Lung (tissue), 11 donors: ENCODE measurements at regions not wholly inside any gene's neighbourhood (a gene's known extent, or its start where the extent isn't known, plus 50 kb on each side); places are given as distances from the start of the nearest gene placed in this dataset.

Experiments
- ATAC-seq: fragments of 200-7000 bp; cut with Tn5 transposase; one replicate; pipeline ENCODE4 v1.9.1; 2020; ENCODE audit warnings: moderate number of reproducible peaks; ENCODE audit not compliant: insufficient read depth, low FRiP score
- DNase-seq, 3 donors: peaks; one replicate each; pipeline ENCODE4 v3.0.0-alpha.2; 2013 to 2017
- H3K27ac ChIP-seq, 2 donors: one replicate each; pipeline ENCODE4 v1.5.1; 2013; ENCODE audit warnings: mild to moderate bottlenecking in 2 of 2, moderate library complexity in 2 of 2, control low read depth in 1 of 2, inconsistent platforms in 1 of 2, low read depth in 1 of 2, low read length in 1 of 2
- H3K27me3 ChIP-seq, 3 donors: one replicate each; pipeline ENCODE4 v1.5.1; 2013; ENCODE audit warnings: low read length in 2 of 3; ENCODE audit not compliant: control insufficient read depth in 3 of 3, insufficient read depth in 3 of 3
- H3K36me3 ChIP-seq, 4 donors: one replicate each; pipeline ENCODE4 v1.5.1; 2013; ENCODE audit warnings: low read length in 4 of 4, mild to moderate bottlenecking in 1 of 4, moderate library complexity in 1 of 4; ENCODE audit not compliant: control insufficient read depth in 4 of 4, insufficient read depth in 4 of 4
- H3K4me1 ChIP-seq, 5 donors: one replicate each; pipeline ENCODE4 v1.5.1; 2013; ENCODE audit warnings: low read length in 5 of 5, mild to moderate bottlenecking in 2 of 5, moderate library complexity in 1 of 5; ENCODE audit not compliant: control insufficient read depth in 5 of 5, insufficient read depth in 5 of 5
- H3K4me3 ChIP-seq: one replicate; pipeline ENCODE4 v1.5.1; 2013; ENCODE audit warnings: mild to moderate bottlenecking, control low read depth, moderate library complexity
- H3K9ac ChIP-seq, 2 donors: one replicate each; pipeline ENCODE4 v1.5.1; 2013; ENCODE audit warnings: low read length in 2 of 2, control low read depth in 1 of 2; ENCODE audit not compliant: insufficient read depth in 1 of 2
- H3K9me3 ChIP-seq, 4 donors: one replicate each; pipeline ENCODE4 v1.5.1; 2013; ENCODE audit warnings: low read length in 3 of 4, mild to moderate bottlenecking in 1 of 4, moderate library complexity in 1 of 4; ENCODE audit not compliant: control insufficient read depth in 4 of 4, insufficient read depth in 3 of 4
- WGBS, 2 donors: extraction: QIAGEN DNeasy Blood & Tissue Kit; methylation state at CpG; one replicate each; pipeline ENCODE4 v1.1.7; 2013; 5-methylcytosine and 5-hydroxymethylcytosine counted together
- TF ChIP-seq, protein P1 (sequence below): IDR thresholded peaks from 2 replicates; pipeline ENCODE4 v1.5.1; 2012; ENCODE audit warnings: mild to moderate bottlenecking; ENCODE audit errors: control extremely low read depth, extremely low read depth
- donor health status: control.
- donor health status: control.
- donor health status: Bipolar disorder and iron deficiency.
- donor health status: healthy.
- donor health status: DM: yes; HTN: yes; CAD: no.

DNA sequence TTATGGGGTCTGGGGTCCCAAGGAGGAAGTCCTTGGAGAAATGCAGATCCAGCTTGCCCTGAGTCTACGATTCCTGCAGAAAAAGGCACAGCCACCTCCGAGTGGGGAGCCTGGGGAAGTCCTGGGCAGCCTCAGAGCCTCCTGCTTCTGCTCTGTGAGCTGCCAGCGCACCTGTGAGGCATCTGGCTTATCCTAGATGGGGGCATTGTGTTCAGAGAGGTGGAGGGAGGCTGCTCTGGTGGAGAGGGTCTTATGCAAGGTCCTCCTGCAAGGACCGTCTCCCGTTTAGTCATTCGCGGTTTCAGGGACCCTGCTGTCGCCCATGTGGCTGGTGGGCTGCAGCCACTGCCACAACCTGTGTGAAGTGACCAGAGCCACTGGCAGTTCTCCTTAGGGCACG lies 53.0 kb upstream of the PRMT8 start:
- H3K9me3 ChIP-seq: peaks cover 0 to 2% (median 0%) of the 10 kb centered on the region in 4 donors
- DNase-seq (no peak), ATAC-seq (no peak)
- WGBS, 2 donors: 93 to 94% methylated on average over 9 of the region's 9 CpGs
- TF ChIP-seq, protein P1, sequence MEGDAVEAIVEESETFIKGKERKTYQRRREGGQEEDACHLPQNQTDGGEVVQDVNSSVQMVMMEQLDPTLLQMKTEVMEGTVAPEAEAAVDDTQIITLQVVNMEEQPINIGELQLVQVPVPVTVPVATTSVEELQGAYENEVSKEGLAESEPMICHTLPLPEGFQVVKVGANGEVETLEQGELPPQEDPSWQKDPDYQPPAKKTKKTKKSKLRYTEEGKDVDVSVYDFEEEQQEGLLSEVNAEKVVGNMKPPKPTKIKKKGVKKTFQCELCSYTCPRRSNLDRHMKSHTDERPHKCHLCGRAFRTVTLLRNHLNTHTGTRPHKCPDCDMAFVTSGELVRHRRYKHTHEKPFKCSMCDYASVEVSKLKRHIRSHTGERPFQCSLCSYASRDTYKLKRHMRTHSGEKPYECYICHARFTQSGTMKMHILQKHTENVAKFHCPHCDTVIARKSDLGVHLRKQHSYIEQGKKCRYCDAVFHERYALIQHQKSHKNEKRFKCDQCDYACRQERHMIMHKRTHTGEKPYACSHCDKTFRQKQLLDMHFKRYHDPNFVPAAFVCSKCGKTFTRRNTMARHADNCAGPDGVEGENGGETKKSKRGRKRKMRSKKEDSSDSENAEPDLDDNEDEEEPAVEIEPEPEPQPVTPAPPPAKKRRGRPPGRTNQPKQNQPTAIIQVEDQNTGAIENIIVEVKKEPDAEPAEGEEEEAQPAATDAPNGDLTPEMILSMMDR: no peak
- peaks cover 0 to 4% (median 0%) of the 10 kb centered on the region in 5 donors for H3K4me1 ChIP-seq
- no peaks in the 10 kb centered on the region for H3K27me3 ChIP-seq
- H3K36me3 ChIP-seq: no peaks in the 10 kb centered on the region
- no peak overlapping the region for H3K27ac ChIP-seq
- no peak overlapping the region for H3K9ac ChIP-seq
- no peak overlapping the region for H3K4me3 ChIP-seq

DNA sequence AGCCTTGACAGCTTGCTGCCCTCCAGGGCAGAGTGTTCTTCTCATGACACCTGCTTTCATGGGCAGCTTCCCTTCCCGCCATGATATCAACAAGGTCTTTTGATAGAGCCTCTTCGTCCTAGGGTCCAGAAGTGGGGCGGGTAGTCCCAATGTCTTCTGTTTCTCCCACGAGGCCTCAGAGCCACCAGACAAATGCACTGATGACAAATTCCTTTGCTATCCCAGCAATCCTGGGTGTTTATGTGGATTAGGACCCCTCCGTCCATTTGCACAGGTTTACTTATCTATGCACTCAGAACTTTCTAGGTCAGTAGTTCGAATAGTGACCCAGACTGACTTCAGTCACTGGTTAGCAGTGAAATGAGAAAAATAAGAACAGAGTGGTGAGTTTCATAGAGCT lies 52.6 kb upstream of the PRMT8 start:
- Histone ChIP-seq H3K4me1 (peaks cover 0 to 4% (median 0%) of the 10 kb centered on the region in 5 donors), H3K36me3 (no peaks in the 10 kb centered on the region), H3K27me3 (no peaks in the 10 kb centered on the region), H3K9me3 (peaks cover 0 to 2% (median 0%) of the 10 kb centered on the region in 4 donors), H3K27ac (no peak overlapping the region), H3K9ac (no peak overlapping the region), H3K4me3 (no peak overlapping the region)
- DNase-seq (no peak), ATAC-seq (no peak)
- TF ChIP-seq, protein P1: no peak
- WGBS, 2 donors: 88 to 92% methylated on average over 6 of the region's 6 CpGs
